Hepatic stellate cell (primary cell): ENCODE measurements at regions not wholly inside any gene's neighbourhood (a gene's known extent, or its start where the extent isn't known, plus 50 kb on each side); places are given as distances from the start of the nearest gene placed in this dataset.

Source experiments
- DNase-seq: peaks from one replicate; pipeline ENCODE4 v3.0.0; 2011; ENCODE audit warnings: low spot score

GRCh38 chr1:214208460-214208859, 72.5 kb upstream of the SMYD2 start:
- no peak for DNase-seq

- no peak for DNase-seq
Measured at GRCh38 chr1:214209260-214209808, 71.6 kb upstream of the SMYD2 start.

GRCh38 chr1:214213136-214213535, 67.8 kb upstream of the SMYD2 start:
- DNase-seq: no peak

GRCh38 chr1:214214851-214215250, 66.1 kb upstream of the SMYD2 start:
- DNase-seq: no peak

DNA sequence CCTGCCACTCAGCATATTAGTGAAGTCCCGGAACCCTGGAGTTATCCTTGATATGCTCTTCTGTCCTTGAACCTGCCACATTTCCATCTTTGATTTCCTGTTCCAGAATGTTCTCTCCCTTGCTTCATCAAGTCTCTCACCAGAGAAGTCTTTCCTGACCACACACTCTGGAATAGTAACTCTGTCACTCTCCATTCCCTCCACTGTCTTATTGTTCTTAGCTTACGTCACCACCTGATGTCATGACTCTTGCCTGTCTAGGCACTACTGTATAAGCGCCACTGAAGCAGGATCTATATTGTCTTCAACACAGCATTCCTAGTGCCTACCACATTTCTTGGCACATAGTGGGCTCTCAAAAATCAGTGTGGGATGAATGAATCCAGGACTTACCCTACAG, 65.4 kb upstream of the SMYD2 start:
- DNase-seq: no peak

DNA sequence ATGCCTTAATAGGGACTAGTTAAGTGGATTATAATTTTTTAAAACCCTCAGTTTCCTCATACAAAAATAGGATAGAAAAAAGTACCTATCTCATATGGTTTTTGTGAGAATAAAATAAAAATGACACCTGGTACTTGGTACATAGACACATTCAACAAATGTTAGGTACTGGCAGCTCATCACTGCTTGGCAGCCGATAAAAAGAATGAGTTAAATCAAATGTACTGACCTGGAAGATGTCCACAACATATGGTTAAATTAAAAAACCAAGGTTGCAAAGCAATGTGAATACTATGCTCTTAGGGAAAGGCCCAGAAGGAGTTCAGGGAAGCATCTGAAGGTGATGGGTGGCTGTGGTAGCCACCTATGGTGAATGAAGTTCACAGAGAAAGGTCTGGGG, 64.9 kb upstream of the SMYD2 start:
- DNase-seq: no peak

GRCh38 chr1:214216779-214217178, 64.2 kb upstream of the SMYD2 start:
- no peak for DNase-seq

DNA sequence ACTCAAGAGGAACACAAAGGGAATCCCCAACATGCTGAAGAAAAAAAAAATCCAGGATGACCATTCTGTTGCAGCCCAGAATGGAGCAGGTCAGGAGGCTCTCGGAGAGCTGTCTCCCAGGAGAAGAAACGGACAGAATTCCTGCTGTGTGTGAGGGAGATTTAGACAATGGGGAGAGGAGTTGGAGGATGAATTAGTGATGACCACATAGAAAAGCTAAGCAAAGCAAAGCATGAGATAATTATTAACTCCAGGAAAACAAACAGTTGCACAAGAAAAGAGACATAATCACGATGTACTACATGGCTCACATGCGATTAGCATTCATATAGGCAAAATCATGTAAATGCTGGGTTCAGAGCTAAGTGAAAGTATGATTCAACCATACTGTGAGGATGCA, 61.1 kb upstream of the SMYD2 start:
- no peak for DNase-seq

- DNase-seq: no peak
Measured at GRCh38 chr1:214220891-214221290, 60.1 kb upstream of the SMYD2 start.

DNA sequence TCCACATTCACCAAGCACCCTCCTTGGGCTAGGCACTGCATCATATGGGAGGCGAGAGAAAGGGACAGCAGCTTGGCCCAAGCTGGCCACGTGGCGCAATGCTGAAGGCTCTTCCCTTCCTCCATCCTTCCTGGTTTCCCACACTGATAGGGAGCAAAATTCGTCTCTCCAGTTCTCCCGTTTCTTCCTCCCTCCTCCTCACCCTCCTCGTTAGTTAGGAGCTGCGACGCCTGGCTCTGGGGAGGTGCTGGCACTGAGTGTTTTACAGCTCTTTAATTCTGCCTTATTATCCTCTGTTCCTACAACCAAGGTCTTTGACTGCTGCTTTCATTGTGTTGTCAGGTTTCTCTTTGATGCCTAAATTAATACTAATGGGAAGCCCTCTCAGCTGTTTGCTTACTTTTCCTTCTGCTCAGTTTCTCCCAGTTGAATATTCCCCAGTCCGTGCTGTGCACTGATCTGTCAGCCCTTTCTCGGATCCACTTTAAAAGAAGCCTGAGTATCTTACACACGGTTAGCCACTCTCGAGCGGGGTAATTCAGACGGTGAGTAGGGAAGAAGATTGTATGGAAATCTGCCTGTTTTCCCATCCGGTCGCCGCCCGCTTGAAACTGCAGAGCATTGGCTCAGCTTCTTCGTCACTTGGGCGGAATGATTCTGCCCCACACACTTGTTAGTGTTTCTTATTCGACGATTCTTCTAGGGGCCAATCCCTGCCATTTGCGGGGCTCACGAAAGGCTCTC, 56.2 kb upstream of the SMYD2 start:
- peak; percentile 4 for DNase-seq

- DNase-seq: no peak
Measured at GRCh38 chr1:214228976-214229375, 52.0 kb upstream of the SMYD2 start.

DNA sequence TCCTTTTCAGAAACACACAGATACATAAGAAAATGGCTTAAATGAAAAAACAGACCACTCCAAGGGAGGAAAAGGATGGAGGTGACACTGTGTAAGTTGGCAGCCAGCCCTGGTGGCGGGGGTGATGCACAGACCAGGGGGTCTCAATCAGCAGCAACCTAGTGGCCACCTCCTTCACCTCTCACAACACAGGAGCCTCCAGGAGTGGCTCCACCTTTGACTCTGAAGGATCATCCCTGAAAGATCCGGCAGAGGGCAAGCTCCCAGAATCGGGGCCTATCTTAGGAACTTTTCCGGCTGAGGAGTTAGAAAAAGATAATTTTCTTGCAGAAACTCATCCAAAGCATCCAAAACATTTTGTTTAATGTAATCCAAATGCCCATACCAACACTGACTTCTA, 51.2 kb upstream of the SMYD2 start:
- no peak for DNase-seq
